Subcutaneous abdominal adipose tissue (tissue), 5 donors: ENCODE measurements at regions not wholly inside any gene's neighbourhood (a gene's known extent, or its start where the extent isn't known, plus 50 kb on each side); places are given as distances from the start of the nearest gene placed in this dataset.

Experiments used
- H3K27ac ChIP-seq: one replicate; pipeline ENCODE4 v1.7.0; 2013; ENCODE audit warnings: low read depth, mild to moderate bottlenecking, inconsistent platforms, low read length, moderate library complexity
- H3K27me3 ChIP-seq, 5 donors: one replicate each; pipeline ENCODE4 v1.7.0; 2013; ENCODE audit warnings: low read length in 5 of 5, inconsistent platforms in 1 of 5; ENCODE audit not compliant: control insufficient read depth in 5 of 5, insufficient read depth in 4 of 5
- H3K36me3 ChIP-seq, 5 donors: one replicate each; pipeline ENCODE4 v1.7.0; 2013; ENCODE audit warnings: low read length in 5 of 5; ENCODE audit not compliant: control insufficient read depth in 5 of 5, insufficient read depth in 5 of 5
- H3K4me1 ChIP-seq, 5 donors: one replicate each; pipeline ENCODE4 v1.7.0; 2013; ENCODE audit warnings: low read length in 5 of 5, mild to moderate bottlenecking in 3 of 5, moderate library complexity in 1 of 5; ENCODE audit not compliant: control insufficient read depth in 5 of 5, insufficient read depth in 5 of 5
- H3K4me3 ChIP-seq, 5 donors: one replicate each; pipeline ENCODE4 v1.7.0; 2013; ENCODE audit warnings: low read length in 5 of 5, low read depth in 1 of 5
- H3K9ac ChIP-seq, 5 donors: one replicate each; pipeline ENCODE4 v1.7.0; 2013; ENCODE audit warnings: low read length in 5 of 5, mild to moderate bottlenecking in 4 of 5, moderate library complexity in 3 of 5
- H3K9me3 ChIP-seq, 5 donors: one replicate each; pipeline ENCODE4 v1.7.0; 2013; ENCODE audit warnings: low read length in 5 of 5; ENCODE audit not compliant: control insufficient read depth in 5 of 5
- donor health status: healthy.
- donor health status: healthy.
- donor health status: healthy.
- donor health status: healthy.
- donor health status: healthy.

GRCh38 chr12:23458640-23459039 lies 490.8 kb downstream of the SOX5 start:
- peaks cover 0 to 3% (median 0%) of the 10 kb centered on the region in 5 donors for H3K4me1 ChIP-seq
- H3K4me3 ChIP-seq, result no peak overlapping the region
- H3K9ac ChIP-seq, result no peak overlapping the region
- peaks cover 0 to 3% (median 0%) of the 10 kb centered on the region in 5 donors for H3K9me3 ChIP-seq
- no peaks in the 10 kb centered on the region for H3K27me3 ChIP-seq
- no peaks in the 10 kb centered on the region for H3K36me3 ChIP-seq
- H3K27ac ChIP-seq, result no peak overlapping the region

DNA sequence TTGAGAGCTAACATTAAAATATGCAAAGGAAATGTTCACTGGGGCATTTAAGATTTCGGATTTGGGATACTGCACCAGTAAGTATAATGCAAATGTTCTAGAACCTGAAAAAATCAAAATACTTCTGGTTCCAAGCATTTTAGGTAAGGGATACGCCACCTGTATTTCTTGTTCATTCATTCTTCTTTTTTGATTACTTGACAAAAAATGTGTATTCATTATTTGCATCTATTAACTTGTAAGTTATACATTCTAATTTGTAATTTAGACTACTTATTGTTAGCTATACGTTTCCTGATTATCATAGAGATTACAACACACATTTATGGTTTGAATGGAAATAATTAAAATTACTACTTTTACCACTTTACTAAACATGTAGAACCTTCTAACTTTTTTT lies 486.9 kb downstream of the SOX5 start:
- no peaks in the 10 kb centered on the region for H3K36me3 ChIP-seq
- no peak overlapping the region for H3K9ac ChIP-seq
- no peak overlapping the region for H3K4me3 ChIP-seq
- H3K4me1 ChIP-seq, result no peaks in the 10 kb centered on the region
- no peak overlapping the region for H3K27ac ChIP-seq
- no peaks in the 10 kb centered on the region for H3K27me3 ChIP-seq
- H3K9me3 ChIP-seq, result peaks cover 0 to 12% (median 3%) of the 10 kb centered on the region in 5 donors

DNA sequence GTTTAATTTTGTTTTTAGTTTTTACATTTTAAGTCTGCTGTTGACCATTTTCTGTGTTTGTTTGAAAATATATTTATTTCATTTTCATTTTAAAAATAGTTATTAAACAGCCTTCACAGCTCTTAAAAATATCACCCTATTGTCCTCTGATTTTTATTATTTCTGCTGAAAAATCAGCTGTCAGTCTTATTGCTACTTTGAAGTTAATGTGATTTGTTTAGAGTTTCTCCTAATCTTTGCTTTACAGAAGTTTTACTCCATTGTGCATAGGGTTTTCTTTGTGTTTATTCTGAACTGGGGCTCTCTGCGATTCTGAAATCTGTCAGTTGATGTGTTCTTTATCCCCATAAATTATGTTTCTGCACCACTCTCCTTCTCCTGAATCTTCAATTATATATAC lies 486.3 kb downstream of the SOX5 start:
- H3K4me3 ChIP-seq, result no peak overlapping the region
- H3K9ac ChIP-seq, result no peak overlapping the region
- no peaks in the 10 kb centered on the region for H3K36me3 ChIP-seq
- H3K27me3 ChIP-seq, result no peaks in the 10 kb centered on the region
- H3K27ac ChIP-seq, result no peak overlapping the region
- peaks cover 0 to 12% (median 3%) of the 10 kb centered on the region in 5 donors for H3K9me3 ChIP-seq
- no peaks in the 10 kb centered on the region for H3K4me1 ChIP-seq

GRCh38 chr12:23464241-23464812 lies 485.1 kb downstream of the SOX5 start:
- Histone ChIP-seq H3K4me3 (no peak overlapping the region), H3K4me1 (no peaks in the 10 kb centered on the region), H3K9ac (no peak overlapping the region), H3K27me3 (no peaks in the 10 kb centered on the region), H3K27ac (no peak overlapping the region), H3K9me3 (peaks cover 0 to 12% (median 3%) of the 10 kb centered on the region in 5 donors), H3K36me3 (no peaks in the 10 kb centered on the region)

DNA sequence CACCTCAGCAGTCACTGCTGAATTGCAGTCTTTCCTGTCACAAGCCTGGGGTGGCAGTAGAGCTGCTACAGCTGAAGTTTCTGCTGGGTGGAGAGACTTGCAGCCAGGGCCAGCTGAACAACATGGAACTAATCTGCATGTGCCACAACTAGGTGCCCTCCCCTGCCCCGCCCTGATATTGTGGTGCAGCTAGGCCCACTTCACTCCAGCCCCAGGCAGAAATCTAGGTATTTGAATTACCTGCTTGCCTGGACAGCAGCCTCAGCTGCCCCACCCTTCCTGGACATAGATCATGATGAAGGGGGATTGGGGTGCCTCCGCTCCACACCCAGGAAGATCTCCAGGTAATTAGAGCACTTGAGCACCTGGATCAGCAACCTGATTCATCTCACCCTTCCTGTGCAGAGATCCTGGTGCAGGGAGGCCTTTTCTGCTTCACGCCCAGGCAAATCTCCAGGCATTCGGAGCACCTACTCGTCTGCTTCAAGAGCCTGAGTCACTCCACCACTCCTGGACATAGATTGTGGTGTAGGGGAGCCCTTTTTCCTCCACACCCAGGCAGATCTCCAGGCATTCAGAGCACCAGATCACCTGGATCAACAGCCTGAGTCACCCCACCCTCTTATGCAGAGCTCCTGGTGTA lies 477.0 kb downstream of the SOX5 start:
- no peak overlapping the region for H3K27ac ChIP-seq
- no peak overlapping the region for H3K4me3 ChIP-seq
- H3K27me3 ChIP-seq, result no peaks in the 10 kb centered on the region
- H3K9me3 ChIP-seq, result peaks cover 0 to 13% (median 6%) of the 10 kb centered on the region in 5 donors
- H3K36me3 ChIP-seq, result no peaks in the 10 kb centered on the region
- no peak overlapping the region for H3K9ac ChIP-seq
- H3K4me1 ChIP-seq, result no peaks in the 10 kb centered on the region

- no peaks in the 10 kb centered on the region for H3K36me3 ChIP-seq
- H3K9me3 ChIP-seq, result peaks cover 0 to 13% (median 6%) of the 10 kb centered on the region in 5 donors
- H3K27me3 ChIP-seq, result no peaks in the 10 kb centered on the region
- H3K4me3 ChIP-seq, result no peak overlapping the region
- H3K27ac ChIP-seq, result no peak overlapping the region
- H3K9ac ChIP-seq, result no peak overlapping the region
- no peaks in the 10 kb centered on the region for H3K4me1 ChIP-seq
Observed at GRCh38 chr12:23473071-23473470, 476.4 kb downstream of the SOX5 start.

- no peak overlapping the region for H3K9ac ChIP-seq
- peaks cover 0 to 13% (median 9%) of the 10 kb centered on the region in 5 donors for H3K9me3 ChIP-seq
- no peaks in the 10 kb centered on the region for H3K4me1 ChIP-seq
- H3K27ac ChIP-seq, result no peak overlapping the region
- no peaks in the 10 kb centered on the region for H3K36me3 ChIP-seq
- H3K27me3 ChIP-seq, result no peaks in the 10 kb centered on the region
- no peak overlapping the region for H3K4me3 ChIP-seq
Observed at GRCh38 chr12:23474438-23474976, 475.0 kb downstream of the SOX5 start.
